Erythroblast (primary cell): ENCODE measurements at regions not wholly inside any gene's neighbourhood (a gene's known extent, or its start where the extent isn't known, plus 50 kb on each side); places are given as distances from the start of the nearest gene placed in this dataset.

Experiments used
- GATA1 ChIP-seq: IDR thresholded peaks from 2 replicates; pipeline ENCODE4 v1.6.1; 2011; ENCODE audit warnings: low read depth, mild to moderate bottlenecking, control low read depth, low read length, moderate library complexity
- POLR2A ChIP-seq: IDR thresholded peaks from 2 replicates; pipeline ENCODE4 v1.6.1; 2011; ENCODE audit warnings: mild to moderate bottlenecking, low read length

DNA sequence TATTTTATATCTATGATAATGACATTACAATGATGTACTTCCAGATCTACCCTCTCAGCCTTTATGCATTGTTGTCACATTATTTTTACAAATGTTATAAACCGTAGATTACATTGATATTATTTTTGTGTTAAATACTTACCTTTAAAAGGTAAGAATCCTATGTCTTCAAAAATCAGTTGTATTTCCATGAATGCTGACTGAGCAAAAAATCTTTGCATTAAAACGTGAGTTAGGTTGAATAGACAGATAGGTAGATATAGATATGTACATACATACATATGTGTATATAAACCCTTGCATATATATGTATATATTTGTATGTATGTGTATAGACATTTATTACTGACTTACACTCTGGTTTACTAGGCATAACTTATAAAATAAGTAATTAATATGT is 558.2 kb downstream of the CDH26 start:
- no peak for TF ChIP-seq POLR2A
- no peak for TF ChIP-seq GATA1
